GM19023 (cell line): ENCODE measurements at regions not wholly inside any gene's neighbourhood (a gene's known extent, or its start where the extent isn't known, plus 50 kb on each side); places are given as distances from the start of the nearest gene placed in this dataset.

ENCODE experiments used
- ATAC-seq: cut with Tn5 transposase; IDR thresholded peaks from one replicate; pipeline ENCODE4 v1.9.1; 2021; ENCODE audit warnings: mild to moderate bottlenecking, moderate library complexity; ENCODE audit not compliant: unreplicated experiment

DNA sequence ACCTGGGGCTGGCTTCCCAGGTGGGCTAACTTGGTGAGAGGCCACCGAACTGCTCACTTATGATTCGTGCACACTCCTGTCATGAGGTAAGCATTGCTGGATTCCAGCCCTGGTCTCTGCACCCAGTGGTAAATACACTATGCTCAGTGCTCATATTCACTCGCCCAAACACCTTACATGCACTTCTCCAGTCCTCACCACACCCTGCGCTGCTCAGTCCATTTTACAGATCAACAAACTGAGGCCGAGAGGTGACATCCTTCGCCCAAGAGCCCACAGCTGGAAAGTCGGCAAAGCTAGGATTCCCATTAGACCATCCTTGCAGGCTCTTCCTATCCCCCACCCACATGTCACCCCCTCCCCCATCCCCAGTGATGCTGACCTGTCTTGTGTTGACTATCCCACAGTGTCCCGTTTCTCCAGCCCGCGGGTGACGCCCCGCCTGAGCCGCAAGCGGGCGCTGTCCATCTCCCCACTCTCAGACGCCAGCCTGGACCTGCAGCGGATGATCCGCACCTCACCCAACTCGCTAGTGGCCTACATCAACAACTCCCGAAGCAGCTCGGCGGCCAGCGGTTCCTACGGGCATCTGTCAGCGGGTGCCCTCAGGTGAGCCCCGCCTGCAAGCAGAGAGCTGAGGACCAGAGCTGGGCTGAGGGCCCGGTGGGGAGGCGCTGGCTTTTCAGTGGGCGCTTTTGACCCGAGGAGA lies 232.8 kb downstream of the GLI2 start:
- ATAC-seq, result no peak

- no peak for ATAC-seq
Observed at GRCh38 chr2:120969613-120970355, 234.1 kb downstream of the GLI2 start.

DNA sequence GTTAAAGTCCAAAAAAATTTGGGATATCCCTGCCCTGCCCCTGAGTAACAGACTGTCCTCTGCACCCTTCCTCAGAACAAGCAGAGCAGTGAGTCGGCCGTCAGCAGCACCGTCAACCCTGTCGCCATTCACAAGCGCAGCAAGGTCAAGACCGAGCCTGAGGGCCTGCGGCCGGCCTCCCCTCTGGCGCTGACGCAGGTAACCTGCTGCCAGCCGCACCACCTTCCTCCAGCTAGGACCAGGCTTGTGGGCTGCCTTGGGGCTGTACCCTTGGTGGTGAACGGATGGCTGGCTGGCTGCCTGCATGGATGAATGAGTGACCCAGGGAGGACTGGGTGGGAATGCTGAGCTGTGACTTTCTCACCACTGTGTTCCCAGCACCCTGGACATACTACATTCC lies 236.2 kb downstream of the GLI2 start:
- ATAC-seq, result no peak

DNA sequence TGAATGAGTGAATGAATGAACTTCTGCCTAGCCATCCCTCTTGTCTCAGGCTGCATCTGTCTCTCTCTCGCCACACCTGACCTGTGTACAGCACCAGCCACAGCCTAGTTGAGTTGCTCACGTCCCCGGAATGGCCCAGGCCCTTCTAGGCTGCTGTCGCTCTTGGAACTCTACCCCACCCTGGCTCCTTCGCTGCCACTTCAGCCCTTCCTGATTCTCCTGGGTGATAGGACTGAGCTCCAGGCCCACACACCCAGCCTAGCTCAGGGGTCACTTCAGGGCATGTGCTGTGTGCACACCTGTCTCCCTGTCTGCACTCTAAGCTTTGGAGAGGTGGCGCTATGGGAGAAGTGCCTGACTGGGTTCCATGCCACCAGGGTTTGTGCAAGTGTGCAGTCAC lies 236.6 kb downstream of the GLI2 start:
- ATAC-seq, result no peak

DNA sequence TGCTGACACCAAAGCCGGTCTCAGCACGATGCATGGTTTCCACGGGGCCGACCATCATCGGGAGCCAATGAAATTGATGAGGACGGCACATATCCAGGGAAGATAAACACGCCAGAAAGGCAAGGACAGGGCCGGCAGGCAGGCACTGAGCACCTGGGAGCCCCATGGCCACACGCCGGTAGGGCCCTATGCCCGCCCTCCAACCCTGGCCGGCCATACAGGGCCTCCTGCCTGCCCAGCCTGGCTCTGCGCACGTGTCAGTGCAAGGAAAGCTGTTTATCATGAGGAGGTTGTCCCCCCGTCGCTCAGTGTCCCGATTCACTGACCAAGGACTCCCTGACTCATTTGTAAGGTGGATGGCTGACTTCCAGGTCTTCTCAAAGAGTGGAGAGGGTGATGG lies 237.5 kb downstream of the GLI2 start:
- no peak for ATAC-seq

- no peak for ATAC-seq
Observed at GRCh38 chr2:120974950-120975349, 239.3 kb downstream of the GLI2 start.

GRCh38 chr2:120976501-120977307 lies 241.0 kb downstream of the GLI2 start:
- no peak for ATAC-seq

- no peak for ATAC-seq
Observed at GRCh38 chr2:120977582-120978358, 242.1 kb downstream of the GLI2 start.

DNA sequence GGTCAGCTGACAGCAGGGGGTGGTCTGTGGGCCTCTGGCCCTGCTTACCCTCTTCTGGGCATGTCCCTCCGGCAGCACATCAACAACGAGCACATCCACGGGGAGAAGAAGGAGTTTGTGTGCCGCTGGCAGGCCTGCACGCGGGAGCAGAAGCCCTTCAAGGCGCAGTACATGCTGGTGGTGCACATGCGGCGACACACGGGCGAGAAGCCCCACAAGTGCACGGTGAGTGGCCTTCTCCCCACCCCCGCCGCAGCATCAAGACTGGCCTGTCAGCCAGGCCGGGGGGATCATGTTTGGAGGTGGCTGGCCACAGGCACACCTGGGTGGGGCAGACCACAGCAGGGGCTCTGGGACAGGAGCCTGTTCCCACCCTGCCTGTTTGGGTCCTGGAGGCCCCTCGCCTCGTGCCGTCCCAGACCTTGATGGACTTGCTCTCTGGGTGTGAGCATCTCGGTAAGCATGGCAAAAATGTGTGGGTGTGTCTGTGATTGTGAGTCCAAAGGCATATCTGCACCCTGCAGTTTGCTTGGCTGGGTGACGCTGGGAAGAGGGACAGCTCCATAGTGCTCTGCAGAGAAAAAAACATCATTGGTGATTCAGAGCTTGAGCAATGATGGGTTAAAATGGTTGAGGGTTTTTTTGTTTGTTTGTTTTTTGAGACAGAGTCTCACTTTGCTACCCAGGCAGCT lies 242.8 kb downstream of the GLI2 start:
- no peak for ATAC-seq

DNA sequence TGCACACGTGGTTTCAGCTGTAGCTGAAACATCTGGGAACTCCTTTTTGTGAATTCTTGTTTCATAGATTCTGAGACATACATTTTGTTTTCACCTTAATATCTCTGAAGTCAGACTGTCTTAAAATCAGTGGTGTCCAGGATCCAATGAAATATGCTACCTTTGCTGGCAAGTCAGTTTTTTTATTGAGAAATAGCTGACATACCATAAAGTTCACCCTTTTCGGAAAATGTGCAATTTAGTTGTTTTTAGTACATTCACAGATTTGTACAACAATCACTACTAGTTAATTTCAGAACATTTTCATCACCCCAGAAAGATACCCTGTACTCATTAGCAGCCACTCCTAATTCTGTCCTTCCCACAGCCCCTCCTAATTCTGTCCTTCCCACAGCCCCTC lies 243.7 kb downstream of the GLI2 start:
- ATAC-seq, result no peak

DNA sequence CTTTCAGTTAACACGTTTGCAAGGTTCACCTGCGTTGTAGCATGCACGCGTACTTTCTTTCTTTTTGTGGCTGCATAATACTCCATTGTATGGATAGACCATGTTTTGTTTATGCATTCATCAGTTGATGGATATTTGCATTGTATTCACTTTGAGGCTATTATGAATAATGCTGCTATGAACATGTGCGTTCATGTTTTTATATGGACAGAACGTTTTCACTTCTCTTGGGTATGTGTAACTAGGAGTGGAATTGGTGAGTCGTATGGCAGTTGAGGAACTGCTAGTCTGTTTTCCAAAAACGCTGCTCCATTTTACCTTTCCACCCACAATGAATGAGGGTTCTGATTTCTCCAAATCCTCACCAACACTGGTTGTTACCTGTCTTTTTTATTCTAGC lies 244.3 kb downstream of the GLI2 start:
- no peak for ATAC-seq

DNA sequence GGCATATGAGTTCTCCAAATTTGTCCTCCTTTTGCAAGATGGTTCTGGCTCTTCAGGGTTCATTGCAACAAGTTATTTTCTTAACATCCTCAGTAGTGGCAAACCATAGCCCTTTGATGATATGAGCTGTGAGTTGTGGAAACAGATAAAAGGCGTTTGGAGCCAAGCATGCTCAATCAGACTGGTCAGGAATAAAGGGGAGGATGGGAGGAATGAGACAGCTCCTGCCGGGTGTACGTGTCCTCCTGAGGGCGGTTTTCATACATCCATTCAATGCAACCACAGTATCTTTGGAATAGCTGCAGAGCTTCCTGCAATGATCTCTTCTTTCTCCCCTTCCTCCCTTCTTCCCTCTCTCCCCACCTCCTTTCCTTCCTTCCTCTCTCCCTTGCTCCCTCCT lies 245.8 kb downstream of the GLI2 start:
- ATAC-seq, result no peak

- no peak for ATAC-seq
Observed at GRCh38 chr2:120982598-120982997, 246.9 kb downstream of the GLI2 start.

DNA sequence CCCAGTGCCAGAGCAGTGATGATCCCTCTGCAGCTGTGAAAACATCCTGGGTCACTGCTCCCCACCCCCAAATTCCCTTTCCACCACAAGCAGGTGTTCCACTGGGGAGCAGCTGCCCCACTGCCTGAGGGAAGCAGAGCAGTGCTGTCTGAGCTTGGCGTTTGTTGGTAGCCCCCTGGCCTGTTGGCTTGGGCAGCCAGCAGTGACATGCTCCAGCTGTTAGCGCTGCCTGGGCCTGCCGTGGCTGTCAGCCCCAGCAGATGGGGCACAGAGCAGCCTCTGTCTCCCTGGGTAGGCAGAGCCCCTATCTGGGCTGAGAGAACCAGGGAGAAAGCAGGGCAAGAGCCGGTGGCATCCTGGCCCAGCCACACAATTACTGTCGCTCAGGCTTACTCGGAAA lies 247.7 kb downstream of the GLI2 start:
- no peak for ATAC-seq

GRCh38 chr2:120984046-120984445 lies 248.4 kb downstream of the GLI2 start:
- no peak for ATAC-seq

DNA sequence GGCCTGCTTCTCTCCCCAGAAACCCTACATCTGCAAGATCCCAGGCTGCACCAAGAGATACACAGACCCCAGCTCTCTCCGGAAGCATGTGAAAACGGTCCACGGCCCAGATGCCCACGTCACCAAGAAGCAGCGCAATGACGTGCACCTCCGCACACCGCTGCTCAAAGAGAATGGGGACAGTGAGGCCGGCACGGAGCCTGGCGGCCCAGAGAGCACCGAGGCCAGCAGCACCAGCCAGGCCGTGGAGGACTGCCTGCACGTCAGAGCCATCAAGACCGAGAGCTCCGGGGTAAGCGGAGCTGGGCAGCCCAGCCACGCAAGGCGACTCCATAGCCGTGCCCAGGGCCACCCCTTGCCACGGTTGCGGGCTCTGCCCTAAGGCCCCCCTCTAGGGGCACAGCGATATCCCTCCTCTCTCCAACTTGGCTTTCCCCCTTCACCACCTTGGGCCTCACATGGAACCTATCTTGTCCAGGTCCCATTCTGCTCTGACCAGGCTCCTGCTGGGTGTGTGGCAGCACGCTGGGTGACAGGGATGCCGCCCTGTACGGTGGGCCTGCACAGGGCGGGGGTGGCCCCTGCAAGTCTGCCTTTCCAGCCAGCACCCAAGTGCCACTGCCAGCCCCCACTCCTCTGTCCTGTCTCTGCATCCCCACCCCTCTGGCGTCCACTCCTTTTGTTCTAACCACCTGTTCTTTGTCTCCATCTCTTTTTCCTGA lies 248.9 kb downstream of the GLI2 start:
- no peak for ATAC-seq

DNA sequence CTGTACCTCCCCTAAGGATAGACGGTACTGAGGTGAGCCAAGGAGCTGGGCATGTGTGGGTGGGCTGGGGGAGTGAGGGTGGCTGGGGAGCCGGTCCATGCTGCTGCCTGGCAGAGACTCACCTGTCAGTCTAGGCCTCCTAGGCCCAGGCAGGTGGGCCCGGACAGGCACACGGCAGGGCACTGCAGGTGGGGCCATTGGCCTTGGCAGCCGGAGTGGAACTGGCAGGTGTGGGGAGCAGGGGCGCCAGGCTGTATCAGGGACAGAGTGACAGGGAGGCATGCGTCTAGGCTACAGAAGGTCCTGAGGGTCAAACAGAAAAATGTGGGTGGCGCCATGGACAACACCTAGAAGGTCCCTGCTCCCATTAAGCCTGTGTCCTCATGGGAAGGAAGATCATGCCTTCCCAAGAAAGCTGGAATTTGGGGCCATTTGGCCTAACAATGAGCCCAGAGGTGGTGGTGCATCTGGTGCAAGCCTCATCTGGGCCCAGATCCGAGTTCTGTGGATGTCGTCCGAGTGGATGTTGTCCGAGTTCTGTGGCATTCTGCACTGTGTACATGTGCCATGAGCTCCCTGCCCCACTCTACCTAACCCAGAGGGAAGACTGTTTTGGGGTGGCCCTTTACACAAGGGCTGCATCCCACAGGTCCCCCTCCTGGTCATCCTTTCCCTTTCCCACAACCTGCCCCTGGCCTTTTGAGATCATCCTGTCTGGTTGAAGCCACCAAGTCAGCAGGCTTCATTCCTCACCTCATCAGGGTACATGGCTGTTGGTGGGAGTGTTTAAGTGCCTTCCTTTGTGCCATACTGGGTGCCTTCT lies 249.7 kb downstream of the GLI2 start:
- no peak for ATAC-seq

- no peak for ATAC-seq
Observed at GRCh38 chr2:120985997-120986651, 250.5 kb downstream of the GLI2 start.
